Activated naive CD8-positive, alpha-beta T cell (primary cell): ENCODE measurements at regions not wholly inside any gene's neighbourhood (a gene's known extent, or its start where the extent isn't known, plus 50 kb on each side); places are given as distances from the start of the nearest gene placed in this dataset.

ENCODE experiments used
- H3K27ac Mint-ChIP-seq: one replicate; pipeline ENCODE4 v1.8.0; 2021; ENCODE audit warnings: mixed read lengths
- H3K27me3 Mint-ChIP-seq: one replicate; pipeline ENCODE4 v1.8.0; 2021; ENCODE audit warnings: mixed read lengths
- H3K36me3 Mint-ChIP-seq: one replicate; pipeline ENCODE4 v1.8.0; 2021; ENCODE audit warnings: mixed read lengths
- H3K4me1 Mint-ChIP-seq: one replicate; pipeline ENCODE4 v1.8.0; 2021; ENCODE audit warnings: low read depth, mixed read lengths
- H3K4me3 Mint-ChIP-seq: one replicate; pipeline ENCODE4 v1.8.0; 2021; ENCODE audit warnings: mild to moderate bottlenecking, mixed read lengths
- H3K9me3 Mint-ChIP-seq: one replicate; pipeline ENCODE4 v1.8.0; 2021; ENCODE audit warnings: low read depth, mixed read lengths

- no peak overlapping the region for H3K4me3 Mint-ChIP-seq
- no peaks in the 10 kb centered on the region for H3K36me3 Mint-ChIP-seq
- H3K27ac Mint-ChIP-seq: no peak overlapping the region
- H3K27me3 Mint-ChIP-seq: no peaks in the 10 kb centered on the region
- peaks cover under 1% of the 10 kb centered on the region for H3K9me3 Mint-ChIP-seq
- no peaks in the 10 kb centered on the region for H3K4me1 Mint-ChIP-seq
Measured at GRCh38 chr12:90428881-90429280, 526.1 kb downstream of the CCER1 start.

- Mint-ChIP-seq H3K4me3 (no peak overlapping the region), H3K27me3 (no peaks in the 10 kb centered on the region), H3K36me3 (no peaks in the 10 kb centered on the region), H3K27ac (no peak overlapping the region), H3K9me3 (no peaks in the 10 kb centered on the region), H3K4me1 (no peaks in the 10 kb centered on the region)
Measured at GRCh38 chr12:90428465-90428864, 526.5 kb downstream of the CCER1 start.

- Mint-ChIP-seq H3K27me3 (no peaks in the 10 kb centered on the region), H3K4me3 (no peak overlapping the region), H3K36me3 (no peaks in the 10 kb centered on the region), H3K4me1 (no peaks in the 10 kb centered on the region), H3K27ac (no peak overlapping the region), H3K9me3 (no peaks in the 10 kb centered on the region)
Measured at GRCh38 chr12:90423965-90424364, 531.0 kb downstream of the CCER1 start.

- Mint-ChIP-seq H3K27ac (no peak overlapping the region), H3K4me3 (no peak overlapping the region), H3K36me3 (no peaks in the 10 kb centered on the region), H3K9me3 (peaks cover 4% of the 10 kb centered on the region), H3K4me1 (no peaks in the 10 kb centered on the region), H3K27me3 (no peaks in the 10 kb centered on the region)
Measured at GRCh38 chr12:90410962-90411361, 544.0 kb downstream of the CCER1 start.

GRCh38 chr12:90407841-90408240 lies 547.1 kb downstream of the CCER1 start:
- Mint-ChIP-seq H3K27me3 (no peaks in the 10 kb centered on the region), H3K4me3 (no peak overlapping the region), H3K9me3 (no peaks in the 10 kb centered on the region), H3K36me3 (no peaks in the 10 kb centered on the region), H3K4me1 (no peaks in the 10 kb centered on the region), H3K27ac (no peak overlapping the region)

- H3K4me3 Mint-ChIP-seq: no peak overlapping the region
- H3K27ac Mint-ChIP-seq: no peak overlapping the region
- no peaks in the 10 kb centered on the region for H3K36me3 Mint-ChIP-seq
- no peaks in the 10 kb centered on the region for H3K9me3 Mint-ChIP-seq
- H3K27me3 Mint-ChIP-seq: peaks cover 1% of the 10 kb centered on the region
- H3K4me1 Mint-ChIP-seq: no peaks in the 10 kb centered on the region
Measured at GRCh38 chr12:90404071-90404470, 550.9 kb downstream of the CCER1 start.

- no peak overlapping the region for H3K27ac Mint-ChIP-seq
- H3K27me3 Mint-ChIP-seq: peaks cover 1% of the 10 kb centered on the region
- peaks cover 4% of the 10 kb centered on the region for H3K9me3 Mint-ChIP-seq
- H3K4me1 Mint-ChIP-seq: no peaks in the 10 kb centered on the region
- H3K4me3 Mint-ChIP-seq: no peak overlapping the region
- H3K36me3 Mint-ChIP-seq: no peaks in the 10 kb centered on the region
Measured at GRCh38 chr12:90401185-90401584, 553.8 kb downstream of the CCER1 start.

GRCh38 chr12:90399357-90399756 lies 555.6 kb downstream of the CCER1 start:
- Mint-ChIP-seq H3K4me3 (no peak overlapping the region), H3K27me3 (peaks cover 1% of the 10 kb centered on the region), H3K36me3 (no peaks in the 10 kb centered on the region), H3K27ac (no peak overlapping the region), H3K4me1 (no peaks in the 10 kb centered on the region), H3K9me3 (peaks cover 8% of the 10 kb centered on the region)

- Mint-ChIP-seq H3K9me3 (peaks cover 8% of the 10 kb centered on the region), H3K27me3 (peaks cover 1% of the 10 kb centered on the region), H3K4me3 (no peak overlapping the region), H3K27ac (no peak overlapping the region), H3K4me1 (no peaks in the 10 kb centered on the region), H3K36me3 (no peaks in the 10 kb centered on the region)
Measured at GRCh38 chr12:90398285-90398836, 556.6 kb downstream of the CCER1 start.

- Mint-ChIP-seq H3K4me1 (no peaks in the 10 kb centered on the region), H3K9me3 (peaks cover 12% of the 10 kb centered on the region), H3K4me3 (no peak overlapping the region), H3K27ac (no peak overlapping the region), H3K27me3 (peaks cover 4% of the 10 kb centered on the region), H3K36me3 (no peaks in the 10 kb centered on the region)
Measured at GRCh38 chr12:90396556-90396955, 558.4 kb downstream of the CCER1 start.

GRCh38 chr12:90393652-90394051 lies 561.3 kb downstream of the CCER1 start:
- Mint-ChIP-seq H3K27me3 (peaks cover 2% of the 10 kb centered on the region), H3K36me3 (no peaks in the 10 kb centered on the region), H3K9me3 (peaks cover 21% of the 10 kb centered on the region), H3K4me1 (no peaks in the 10 kb centered on the region), H3K27ac (no peak overlapping the region), H3K4me3 (no peak overlapping the region)

- H3K36me3 Mint-ChIP-seq: no peaks in the 10 kb centered on the region
- H3K4me3 Mint-ChIP-seq: no peak overlapping the region
- peaks cover 23% of the 10 kb centered on the region for H3K9me3 Mint-ChIP-seq
- H3K4me1 Mint-ChIP-seq: no peaks in the 10 kb centered on the region
- peaks cover 2% of the 10 kb centered on the region for H3K27me3 Mint-ChIP-seq
- no peak overlapping the region for H3K27ac Mint-ChIP-seq
Measured at GRCh38 chr12:90393089-90393488, 561.9 kb downstream of the CCER1 start.

- H3K4me3 Mint-ChIP-seq: no peak overlapping the region
- no peak overlapping the region for H3K27ac Mint-ChIP-seq
- peaks cover 25% of the 10 kb centered on the region for H3K9me3 Mint-ChIP-seq
- peaks cover 2% of the 10 kb centered on the region for H3K27me3 Mint-ChIP-seq
- no peaks in the 10 kb centered on the region for H3K36me3 Mint-ChIP-seq
- H3K4me1 Mint-ChIP-seq: no peaks in the 10 kb centered on the region
Measured at GRCh38 chr12:90390947-90391346, 564.0 kb downstream of the CCER1 start.

- Mint-ChIP-seq H3K27me3 (no peaks in the 10 kb centered on the region), H3K4me3 (no peak overlapping the region), H3K9me3 (no peaks in the 10 kb centered on the region), H3K4me1 (no peaks in the 10 kb centered on the region), H3K36me3 (no peaks in the 10 kb centered on the region), H3K27ac (no peak overlapping the region)
Measured at GRCh38 chr12:90368081-90368480, 586.9 kb downstream of the CCER1 start.

- H3K9me3 Mint-ChIP-seq: no peaks in the 10 kb centered on the region
- H3K27ac Mint-ChIP-seq: no peak overlapping the region
- no peak overlapping the region for H3K4me3 Mint-ChIP-seq
- no peaks in the 10 kb centered on the region for H3K4me1 Mint-ChIP-seq
- H3K27me3 Mint-ChIP-seq: no peaks in the 10 kb centered on the region
- no peaks in the 10 kb centered on the region for H3K36me3 Mint-ChIP-seq
Measured at GRCh38 chr12:90366286-90366685, 588.7 kb downstream of the CCER1 start.

GRCh38 chr12:90360300-90360699 lies 594.7 kb downstream of the CCER1 start:
- no peak overlapping the region for H3K27ac Mint-ChIP-seq
- H3K4me1 Mint-ChIP-seq: no peaks in the 10 kb centered on the region
- H3K4me3 Mint-ChIP-seq: no peak overlapping the region
- H3K36me3 Mint-ChIP-seq: no peaks in the 10 kb centered on the region
- peaks cover 1% of the 10 kb centered on the region for H3K27me3 Mint-ChIP-seq
- H3K9me3 Mint-ChIP-seq: no peaks in the 10 kb centered on the region
